SK-N-SH (cell line): ENCODE measurements at regions not wholly inside any gene's neighbourhood (a gene's known extent, or its start where the extent isn't known, plus 50 kb on each side); places are given as distances from the start of the nearest gene placed in this dataset.

ENCODE experiments used
- CTCF ChIA-PET: fragments of 300-600, 350-600 bp; formaldehyde crosslinking; extraction: SDS; loops from one replicate; lab custom pipeline; 2021; lab: Yijun Ruan, JAX
- POLR2A ChIA-PET: fragments of 350-600 bp; sonication (Branson Sonifier 250); formaldehyde crosslinking; extraction: SDS; loops from one replicate; lab custom pipeline; 2020; ENCODE audit warnings: antibody characterized with exemption, inconsistent platforms; lab: Yijun Ruan, JAX
- DNase-seq: peaks from one replicate; pipeline ENCODE4 v3.0.0; 2012
- H2AFZ ChIP-seq: fragments of 200-600 bp; sonication (generic); 2 replicates; pipeline ENCODE4 v1.8.1; 2016; ENCODE audit warnings: antibody characterized with exemption, mild to moderate bottlenecking, low read depth
- H3F3A ChIP-seq: fragments of 200-600 bp; sonication (generic); replicated peaks from 2 replicates; pipeline ENCODE3; 2016; ENCODE audit warnings: antibody characterized with exemption, mild to moderate bottlenecking; ENCODE audit not compliant: insufficient read depth
- H3K27ac ChIP-seq, 2 experiments: fragments of 200-500 bp in 1 of 2; fragments of 200-600 bp in 1 of 2; sonication (Bioruptor generic) in 1 of 2; sonication (generic), shearing (Covaris generic) in 1 of 2; 2 replicates each; pipeline versions ENCODE4 v1.5.1 to v1.6.1; 2014 to 2016; ENCODE audit warnings: low read depth in 2 of 2, inconsistent platforms in 1 of 2, low read length in 1 of 2, mild to moderate bottlenecking in 1 of 2, mixed read lengths in 1 of 2
- H3K27me3 ChIP-seq: fragments of 200-600 bp; sonication (generic), shearing (Covaris generic); 2 replicates; pipeline ENCODE4 v1.6.1; 2016; ENCODE audit warnings: mixed run types; ENCODE audit not compliant: insufficient read depth
- H3K36me3 ChIP-seq, 2 experiments: fragments of 200-500 bp in 1 of 2; fragments of 200-600 bp in 1 of 2; sonication (Bioruptor generic) in 1 of 2; sonication (generic) in 1 of 2; replicated peaks in 1 of 2; 2 replicates each; pipeline versions ENCODE3 to v1.5.1; 2014 to 2016; ENCODE audit warnings: low read length in 1 of 2, mild to moderate bottlenecking in 1 of 2; ENCODE audit not compliant: insufficient read depth in 2 of 2, control insufficient read depth in 1 of 2
- H3K4me1 ChIP-seq, 2 experiments: fragments of 200-500 bp in 1 of 2; fragments of 200-600 bp in 1 of 2; sonication (Bioruptor generic) in 1 of 2; sonication (generic), shearing (Covaris generic) in 1 of 2; 2 replicates each; pipeline versions ENCODE4 v1.5.1 to v1.6.1; 2014 to 2016; ENCODE audit warnings: low read depth in 1 of 2, low read length in 1 of 2, mixed run types in 1 of 2; ENCODE audit not compliant: insufficient read depth in 2 of 2, control insufficient read depth in 1 of 2
- H3K4me2 ChIP-seq: fragments of 200-600 bp; sonication (generic), shearing (Covaris generic); 2 replicates; pipeline ENCODE4 v1.6.1; 2017; ENCODE audit warnings: mixed run types
- H3K4me3 ChIP-seq, 2 experiments: fragments of 200-500 bp in 1 of 2; fragments of 200-600 bp in 1 of 2; sonication (Bioruptor generic) in 1 of 2; sonication (generic), shearing (Covaris generic) in 1 of 2; 2 replicates each; pipeline versions ENCODE4 v1.5.1 to v1.8.1; 2014 to 2016; ENCODE audit warnings: low read depth in 2 of 2, inconsistent platforms in 1 of 2, low read length in 1 of 2, mild to moderate bottlenecking in 1 of 2, mixed read lengths in 1 of 2, moderate library complexity in 1 of 2
- H3K79me2 ChIP-seq: fragments of 200-600 bp; sonication (generic); 2 replicates; pipeline ENCODE4 v1.8.1; 2017; ENCODE audit warnings: mild to moderate bottlenecking; ENCODE audit not compliant: insufficient read depth
- H3K9ac ChIP-seq: fragments of 200-600 bp; sonication (generic); 2 replicates; pipeline ENCODE4 v1.6.1; 2017; ENCODE audit warnings: mixed run types
- H3K9me2 ChIP-seq: fragments of 200-600 bp; sonication (generic); 2 replicates; pipeline ENCODE4 v1.6.1; 2017; ENCODE audit warnings: mixed run types
- H3K9me3 ChIP-seq: fragments of 200-600 bp; sonication (generic); 2 replicates; pipeline ENCODE4 v1.6.1; 2017; ENCODE audit warnings: mixed run types, mild to moderate bottlenecking, moderate library complexity
- H4K20me1 ChIP-seq: fragments of 200-600 bp; sonication (generic); 2 replicates; pipeline ENCODE4 v1.6.1; 2017; ENCODE audit warnings: mild to moderate bottlenecking, mixed run types; ENCODE audit not compliant: insufficient read depth
- CHD2 ChIP-seq: fragments of 150-350 bp; IDR thresholded peaks from 2 replicates; pipeline ENCODE4 v1.6.1; 2018; ENCODE audit warnings: low read length; ENCODE audit not compliant: partially characterized antibody
- EP300 ChIP-seq, 2 experiments: IDR thresholded peaks; 2 replicates each; pipeline versions ENCODE4 v1.4.0 to v1.6.1; 2012; ENCODE audit warnings: borderline replicate concordance in 1 of 2, low read depth in 1 of 2, low read length in 1 of 2
- EZH2phosphoT487 ChIP-seq: fragments of 200-600 bp; sonication (generic); IDR thresholded peaks from 2 replicates; pipeline ENCODE4 v1.6.1; 2017; ENCODE audit warnings: low read depth, mixed run types, mild to moderate bottlenecking, antibody characterized with exemption, moderate library complexity, borderline replicate concordance
- FOSL2 ChIP-seq: IDR thresholded peaks from 2 replicates; pipeline ENCODE4 v1.4.0; 2012; ENCODE audit warnings: low read depth, mild to moderate bottlenecking, moderate library complexity, borderline replicate concordance
- GATA2 ChIP-seq: sonication (generic); formaldehyde crosslinking; IDR thresholded peaks from 2 replicates; pipeline ENCODE4 v1.5.0; 2020; ENCODE audit warnings: mild to moderate bottlenecking, missing genetic modification reagents
- IRF3 ChIP-seq: fragments of 150-350 bp; IDR thresholded peaks from 2 replicates; pipeline ENCODE4 v1.6.1; 2016; ENCODE audit warnings: mild to moderate bottlenecking, low read depth, low read length
- MAX ChIP-seq: IDR thresholded peaks from 2 replicates; pipeline ENCODE4 v1.4.0; 2012; ENCODE audit warnings: low read depth
- MEF2A ChIP-seq: IDR thresholded peaks from 2 replicates; pipeline ENCODE4 v1.4.0; 2012; ENCODE audit warnings: low read depth, borderline replicate concordance
- NRF1 ChIP-seq: IDR thresholded peaks from 2 replicates; pipeline ENCODE4 v1.6.1; 2012; ENCODE audit warnings: low read depth, mild to moderate bottlenecking, low read length
- PBX3 ChIP-seq: IDR thresholded peaks from 2 replicates; pipeline ENCODE4; 2012
- POLR2AphosphoS5 ChIP-seq: IDR thresholded peaks from 2 replicates; pipeline ENCODE4 v1.6.1; 2012; ENCODE audit warnings: low read depth, low read length
- RAD21 ChIP-seq: IDR thresholded peaks from 2 replicates; pipeline ENCODE4 v1.6.1; 2012; ENCODE audit warnings: mild to moderate bottlenecking, low read length
- REST ChIP-seq: IDR thresholded peaks from 2 replicates; pipeline ENCODE4 v1.6.1; 2012; ENCODE audit warnings: mild to moderate bottlenecking, low read depth, low read length, moderate library complexity
- SMC3 ChIP-seq: IDR thresholded peaks from 2 replicates; pipeline ENCODE4 v1.6.1; 2012; ENCODE audit warnings: low read depth, low read length, improper control_type of control experiment
- TAF1 ChIP-seq: IDR thresholded peaks from 2 replicates; pipeline ENCODE4 v1.6.1; 2012; ENCODE audit warnings: low read depth, mild to moderate bottlenecking, low read length, moderate library complexity, borderline replicate concordance
- TEAD4 ChIP-seq: IDR thresholded peaks from 2 replicates; pipeline ENCODE4 v1.4.0; 2012; ENCODE audit warnings: mild to moderate bottlenecking, borderline replicate concordance; ENCODE audit not compliant: insufficient read depth
- USF2 ChIP-seq: fragments of 150-350 bp; IDR thresholded peaks from 2 replicates; pipeline ENCODE4 v1.6.1; 2017; ENCODE audit warnings: antibody characterized with exemption, low read length, low read depth, borderline replicate concordance
- ZBTB33 ChIP-seq: IDR thresholded peaks from 2 replicates; pipeline ENCODE4 v1.4.0; 2012; ENCODE audit warnings: low read depth, borderline replicate concordance
- WGBS: methylation state at CpG from one replicate; pipeline ENCODE4 v1.1.6; 2017; ENCODE audit warnings: low lambda C conversion rate; 5-methylcytosine and 5-hydroxymethylcytosine counted together

GRCh38 chr5:13019729-13020128, 924.8 kb downstream of the DNAH5 start:
- Histone ChIP-seq H2AFZ (no peak overlapping the region), H4K20me1 (no peaks in the 10 kb centered on the region), H3K9me2 (no peaks in the 10 kb centered on the region), H3K79me2 (no peaks in the 10 kb centered on the region), H3K4me2 (no peak overlapping the region), H3K27ac (no peak overlapping the region), H3K27me3 (no peaks in the 10 kb centered on the region), H3K9me3 (no peaks in the 10 kb centered on the region), H3K4me3 (no peak overlapping the region), H3K36me3 (no peaks in the 10 kb centered on the region), H3K4me1 (no peaks in the 10 kb centered on the region), H3K9ac (no peak overlapping the region)
- WGBS, result 0% methylated on average over 1 of the region's 1 CpG
- DNase-seq, result no peak
- POLR2A ChIA-PET, result no interaction called here
- CTCF ChIA-PET, result interaction anchor here (0.7 kb wide), 1 partner anchor 53 kb away, joined by 3 read pairs; no protein-coding TSS in a partner anchor
- TF ChIP-seq EP300 (IDR thresholded peaks at IDR 0.05; ENCODE audit: borderline replicate concordance in 1 of 2, low read depth in 1 of 2, low read length in 1 of 2) (no peak), NRF1 (no peak), FOSL2 (no peak), PBX3 (no peak), MEF2A (no peak), TEAD4 (no peak), POLR2AphosphoS5 (no peak), IRF3 (no peak), EZH2phosphoT487 (no peak), MAX (no peak), SMC3 (no peak), RAD21 (no peak), CHD2 (no peak), TAF1 (no peak), USF2 (no peak), ZBTB33 (no peak), GATA2 (CRISPR knock-in tag) (no peak), REST (no peak)
- TF ChIP-seq, all 33 proteins: peak for 0
- H3F3A ChIP-seq, result no peaks in the 10 kb centered on the region
